Ascending aorta (tissue), 2 donors: ENCODE measurements at regions not wholly inside any gene's neighbourhood (a gene's known extent, or its start where the extent isn't known, plus 50 kb on each side); places are given as distances from the start of the nearest gene placed in this dataset.

ENCODE experiments used
- DNase-seq, 2 donors: peaks; one replicate each; pipeline ENCODE4 v3.0.0-alpha.2; 2019; ENCODE audit warnings: low spot score in 2 of 2
- H3K27ac ChIP-seq, 2 donors: fragments of 200-600 bp; sonication (generic); one replicate each; pipeline ENCODE4 v1.5.1; 2016 to 2017; ENCODE audit warnings: mild to moderate bottlenecking in 1 of 2
- H3K27me3 ChIP-seq: fragments of 200-600 bp; sonication (generic); one replicate; pipeline ENCODE4 v1.5.1; 2017
- H3K36me3 ChIP-seq, 2 donors: fragments of 200-600 bp; sonication (generic); one replicate each; pipeline ENCODE4 v1.5.1; 2016
- H3K4me1 ChIP-seq, 2 donors: fragments of 200-600 bp; sonication (generic); one replicate each; pipeline ENCODE4 v1.5.1; 2016 to 2017; ENCODE audit warnings: mild to moderate bottlenecking in 1 of 2
- H3K4me3 ChIP-seq, 2 donors: fragments of 200-600 bp; sonication (generic); one replicate each; pipeline ENCODE4 v1.5.1; 2016 to 2017; ENCODE audit warnings: mild to moderate bottlenecking in 1 of 2
- H3K9me3 ChIP-seq, 2 donors: fragments of 200-600 bp; sonication (generic); one replicate each; pipeline ENCODE4 v1.5.1; 2016
- CTCF ChIP-seq, 3 experiments: fragments of 200-600 bp in 2 of 3; fragments of 450-650 bp in 1 of 3; sonication (generic) in 2 of 3; IDR thresholded peaks; one replicate each; pipeline ENCODE4 v1.5.1; 2016 to 2019; ENCODE audit warnings: antibody characterized with exemption in 3 of 3, mild to moderate bottlenecking in 1 of 3, moderate library complexity in 1 of 3
- intact Hi-C: fragments of 100-400 bp; cut with DNase I; formaldehyde crosslinking; loops from one replicate; pipeline ENCODE4 v1.15.1; 2023

- Histone ChIP-seq H3K27ac (no peak overlapping the region), H3K4me1 (no peaks in the 10 kb centered on the region), H3K4me3 (no peak overlapping the region), H3K36me3 (no peaks in the 10 kb centered on the region), H3K27me3 (no peaks in the 10 kb centered on the region), H3K9me3 (no peaks in the 10 kb centered on the region)
- no peak for TF ChIP-seq CTCF (IDR thresholded peaks at IDR 0.05)
- intact Hi-C loops: no loop called here
- no peak for DNase-seq
Observed at GRCh38 chr4:179536694-179537093, 2094.5 kb upstream of the AGA start.

DNA sequence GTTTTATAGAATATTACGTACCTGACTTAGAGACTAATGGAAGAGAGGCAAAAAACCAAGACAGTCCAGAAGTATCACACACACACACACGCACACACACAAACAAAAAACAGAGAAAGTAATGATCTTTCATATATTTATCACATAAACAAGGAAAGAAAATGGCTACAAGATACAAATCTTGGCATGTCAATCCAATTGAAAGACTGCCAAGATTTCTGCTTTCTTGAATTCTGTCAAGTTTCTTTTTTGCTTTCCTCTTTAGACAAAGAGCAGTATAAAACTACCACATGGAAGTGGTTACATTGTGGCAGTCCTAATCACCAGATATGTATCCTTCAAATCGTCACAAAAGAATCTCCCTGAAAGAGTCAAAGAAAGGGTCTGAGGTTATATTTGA, 2097.4 kb upstream of the AGA start:
- Histone ChIP-seq H3K27ac (no peak overlapping the region), H3K4me3 (no peak overlapping the region), H3K27me3 (no peaks in the 10 kb centered on the region), H3K9me3 (no peaks in the 10 kb centered on the region), H3K4me1 (no peaks in the 10 kb centered on the region), H3K36me3 (no peaks in the 10 kb centered on the region)
- no peak for TF ChIP-seq CTCF (IDR thresholded peaks at IDR 0.05)
- intact Hi-C loops: no loop called here
- no peak for DNase-seq

DNA sequence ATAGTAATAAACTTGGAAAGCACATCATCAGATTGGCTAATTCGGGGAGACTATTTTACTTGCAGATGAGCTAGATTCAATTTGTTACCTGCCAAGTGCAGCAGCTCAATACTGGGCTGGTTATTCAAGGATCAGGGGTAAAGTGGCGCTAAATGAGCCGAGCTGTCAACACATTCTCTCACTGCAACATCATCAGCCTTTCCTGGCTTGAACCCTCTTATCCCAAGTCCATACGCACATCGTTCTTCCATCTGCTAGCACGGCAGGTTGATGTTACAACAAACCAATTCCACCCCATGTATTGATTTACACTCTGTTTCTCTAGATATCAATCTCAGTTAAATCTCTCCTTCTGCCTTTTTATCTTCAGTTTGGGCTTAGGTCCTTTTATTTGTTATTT, 2101.5 kb upstream of the AGA start:
- intact Hi-C loops: no loop called here
- Histone ChIP-seq H3K36me3 (no peaks in the 10 kb centered on the region), H3K27me3 (no peaks in the 10 kb centered on the region), H3K9me3 (no peaks in the 10 kb centered on the region), H3K4me3 (no peak overlapping the region), H3K4me1 (no peaks in the 10 kb centered on the region), H3K27ac (no peak overlapping the region)
- no peak for TF ChIP-seq CTCF (IDR thresholded peaks at IDR 0.05)
- DNase-seq: no peak

DNA sequence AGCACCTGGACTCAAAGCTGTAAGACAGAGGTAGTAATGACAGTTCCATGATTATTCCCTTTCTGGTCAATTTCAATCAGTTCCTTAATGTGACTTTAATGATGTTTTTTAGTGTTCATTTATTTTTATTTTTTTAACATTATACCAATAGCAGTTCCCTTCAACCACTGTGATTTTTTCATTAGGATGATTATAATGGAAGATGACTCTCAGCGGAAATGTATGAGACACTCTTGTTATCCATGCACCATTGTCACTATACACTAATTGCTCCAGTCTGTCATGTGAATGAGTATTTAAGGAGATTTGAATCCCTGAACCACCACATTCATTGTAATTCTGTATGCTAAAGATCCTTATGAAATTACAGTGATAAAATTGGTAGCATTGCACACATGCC, 2102.3 kb upstream of the AGA start:
- no peaks in the 10 kb centered on the region for H3K36me3 ChIP-seq
- no peaks in the 10 kb centered on the region for H3K27me3 ChIP-seq
- DNase-seq: no peak
- no peaks in the 10 kb centered on the region for H3K9me3 ChIP-seq
- no peaks in the 10 kb centered on the region for H3K4me1 ChIP-seq
- intact Hi-C loops: no loop called here
- no peak for TF ChIP-seq CTCF (IDR thresholded peaks at IDR 0.05)
- no peak overlapping the region for H3K4me3 ChIP-seq
- no peak overlapping the region for H3K27ac ChIP-seq

DNA sequence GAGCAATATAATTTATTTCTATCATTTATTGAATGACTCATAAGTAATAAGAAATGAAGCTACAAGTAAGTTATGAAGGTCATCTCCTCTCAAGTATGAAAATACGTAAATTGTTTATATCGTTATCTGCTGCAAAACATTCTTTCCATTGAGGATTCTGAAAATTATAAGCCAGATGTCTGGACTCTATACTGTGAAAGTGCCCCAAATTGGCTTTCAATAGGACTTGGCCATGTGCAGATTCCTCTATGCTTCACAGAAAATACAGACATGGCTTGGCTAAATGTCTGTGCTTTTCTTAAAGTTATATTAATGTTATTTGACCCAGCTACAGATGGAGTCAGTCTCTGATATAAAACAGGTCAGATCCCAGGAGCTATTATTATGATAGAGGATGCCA, 2109.9 kb upstream of the AGA start:
- no peak for TF ChIP-seq CTCF (IDR thresholded peaks at IDR 0.05)
- intact Hi-C loops: no loop called here
- H3K36me3 ChIP-seq: no peaks in the 10 kb centered on the region

GRCh38 chr4:179563741-179564140, 2121.5 kb upstream of the AGA start:
- Histone ChIP-seq H3K9me3 (no peaks in the 10 kb centered on the region), H3K36me3 (no peaks in the 10 kb centered on the region), H3K4me3 (no peak overlapping the region), H3K4me1 (no peaks in the 10 kb centered on the region), H3K27me3 (no peaks in the 10 kb centered on the region), H3K27ac (no peak overlapping the region)
- no peak for DNase-seq
- intact Hi-C loops: no loop called here
- no peak for TF ChIP-seq CTCF (IDR thresholded peaks at IDR 0.05)

More for the DNA sequence above, 2109.9 kb upstream of the AGA start:
- DNase-seq: no peak
- Histone ChIP-seq H3K9me3 (no peaks in the 10 kb centered on the region), H3K4me3 (no peak overlapping the region), H3K27ac (no peak overlapping the region), H3K27me3 (no peaks in the 10 kb centered on the region), H3K4me1 (no peaks in the 10 kb centered on the region)
